NK-92 (cell line): ENCODE measurements at regions not wholly inside any gene's neighbourhood (a gene's known extent, or its start where the extent isn't known, plus 50 kb on each side); places are given as distances from the start of the nearest gene placed in this dataset.

ENCODE experiments used
- DNase-seq: peaks from one replicate; lab custom pipeline; 2025; ENCODE audit not compliant: unreplicated experiment; lab: John Stamatoyannopoulos, UW

GRCh38 chr6:4563156-4563555, 213.0 kb upstream of the CDYL start:
- DNase-seq: no peak

- no peak for DNase-seq
Observed at GRCh38 chr6:4561773-4562400, 214.3 kb upstream of the CDYL start.

GRCh38 chr6:4561078-4561435, 215.1 kb upstream of the CDYL start:
- DNase-seq: no peak

GRCh38 chr6:4560221-4561077, 215.8 kb upstream of the CDYL start:
- no peak for DNase-seq

GRCh38 chr6:4559281-4559875, 216.8 kb upstream of the CDYL start:
- DNase-seq: no peak

- DNase-seq: no peak
Observed at GRCh38 chr6:4554645-4555044, 221.6 kb upstream of the CDYL start.

GRCh38 chr6:4553387-4553786, 222.8 kb upstream of the CDYL start:
- no peak for DNase-seq

GRCh38 chr6:4550227-4550597, 226.0 kb upstream of the CDYL start:
- no peak for DNase-seq

GRCh38 chr6:4549556-4550226, 226.5 kb upstream of the CDYL start:
- no peak for DNase-seq

- no peak for DNase-seq
Observed at GRCh38 chr6:4545893-4546292, 230.3 kb upstream of the CDYL start.

- DNase-seq: no peak
Observed at GRCh38 chr6:4543596-4543995, 232.6 kb upstream of the CDYL start.

GRCh38 chr6:4533576-4533975, 242.6 kb upstream of the CDYL start:
- DNase-seq: no peak

- no peak for DNase-seq
Observed at GRCh38 chr6:4531406-4531805, 244.8 kb upstream of the CDYL start.

- no peak for DNase-seq
Observed at GRCh38 chr6:4522453-4522852, 253.8 kb upstream of the CDYL start.

GRCh38 chr6:4521070-4521469, 255.1 kb upstream of the CDYL start:
- no peak for DNase-seq

- no peak for DNase-seq
Observed at GRCh38 chr6:4518506-4518905, 257.7 kb upstream of the CDYL start.

GRCh38 chr6:4516206-4516605, 260.0 kb upstream of the CDYL start:
- DNase-seq: no peak

- no peak for DNase-seq
Observed at GRCh38 chr6:4513561-4513960, 262.6 kb upstream of the CDYL start.

- no peak for DNase-seq
Observed at GRCh38 chr6:4512051-4512471, 264.1 kb upstream of the CDYL start.

GRCh38 chr6:4511641-4512020, 264.6 kb upstream of the CDYL start:
- no peak for DNase-seq

- DNase-seq: no peak
Observed at GRCh38 chr6:4510906-4511640, 265.1 kb upstream of the CDYL start.
